ENCODE measurements at regions not wholly inside any gene's neighbourhood (a gene's known extent, or its start where the extent isn't known, plus 50 kb on each side); places are given as distances from the start of the nearest gene placed in this dataset.

DNA sequence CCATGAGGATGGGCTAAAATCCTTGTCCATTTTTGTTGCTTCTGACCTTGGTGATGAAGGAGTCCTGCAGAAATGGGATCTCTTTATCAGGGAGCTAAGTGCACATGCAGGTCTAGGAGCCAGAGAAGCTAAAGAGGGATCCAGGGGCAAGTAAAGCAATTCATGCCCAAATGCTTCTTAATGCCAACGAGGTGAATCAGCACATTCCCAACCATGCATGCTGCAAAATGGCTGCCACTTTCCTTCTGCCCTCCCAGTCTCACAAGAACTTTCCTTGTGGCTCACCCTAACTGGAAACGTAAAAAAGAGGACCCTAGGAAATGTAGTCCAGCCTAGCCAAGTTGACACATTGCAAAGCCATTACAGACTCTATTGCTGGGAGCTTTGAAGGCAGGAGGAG, 298.4 kb downstream of the MAFB start:
- Histone ChIP-seq H3K4me1 (ENCODE audit: control insufficient read depth, insufficient read depth, low read length) (no peaks in the 10 kb centered on the region), H3K4me3 (ENCODE audit: low read depth, low read length) (no peak overlapping the region), H3K27ac (ENCODE audit: extremely low read depth, low read depth, low read length) (no peak overlapping the region), H3K9me3 (ENCODE audit: control insufficient read depth, insufficient read depth, low read depth, low read length) (no peaks in the 10 kb centered on the region), H3K36me3 (ENCODE audit: control insufficient read depth in 2 of 2, insufficient read depth in 1 of 2, low read length in 2 of 2) (no peaks in the 10 kb centered on the region)
- ChIA-PET POLR2A (no interaction called here), CTCF (no interaction called here)
- no peak for TF ChIP-seq SP3 (tag by site-specific recombination; IDR thresholded peaks at IDR 0.05)
- TF ChIP-seq PRDM1 (tag by site-specific recombination; IDR thresholded peaks at IDR 0.05) = no peak
- TF ChIP-seq TRIM28 (IDR thresholded peaks at IDR 0.05; ENCODE audit: borderline replicate concordance, low read length) = no peak
- TF ChIP-seq EGR2 (tag by site-specific recombination; IDR thresholded peaks at IDR 0.05; ENCODE audit: low read depth) = no peak
- TF ChIP-seq ZNF146 (tag by site-specific recombination; IDR thresholded peaks at IDR 0.05) = no peak
- TF ChIP-seq OSR2 (tag by site-specific recombination; IDR thresholded peaks at IDR 0.05) = no peak
- TF ChIP-seq ZNF501 (tag by site-specific recombination; IDR thresholded peaks at IDR 0.05) = no peak
- TF ChIP-seq ZNF121 (tag by site-specific recombination; IDR thresholded peaks at IDR 0.05) = no peak
- TF ChIP-seq ZNF561 (tag by site-specific recombination; IDR thresholded peaks at IDR 0.05; ENCODE audit: borderline replicate concordance) = no peak
- TF ChIP-seq ZNF138 (tag by site-specific recombination; IDR thresholded peaks at IDR 0.05; ENCODE audit: borderline replicate concordance) = no peak
- no peak for TF ChIP-seq ZSCAN5A (tag by site-specific recombination; IDR thresholded peaks at IDR 0.05)
- TF ChIP-seq ZNF280D (tag by site-specific recombination; IDR thresholded peaks at IDR 0.05) = no peak
- no peak for TF ChIP-seq ZNF48 (tag by site-specific recombination; IDR thresholded peaks at IDR 0.05)

DNA sequence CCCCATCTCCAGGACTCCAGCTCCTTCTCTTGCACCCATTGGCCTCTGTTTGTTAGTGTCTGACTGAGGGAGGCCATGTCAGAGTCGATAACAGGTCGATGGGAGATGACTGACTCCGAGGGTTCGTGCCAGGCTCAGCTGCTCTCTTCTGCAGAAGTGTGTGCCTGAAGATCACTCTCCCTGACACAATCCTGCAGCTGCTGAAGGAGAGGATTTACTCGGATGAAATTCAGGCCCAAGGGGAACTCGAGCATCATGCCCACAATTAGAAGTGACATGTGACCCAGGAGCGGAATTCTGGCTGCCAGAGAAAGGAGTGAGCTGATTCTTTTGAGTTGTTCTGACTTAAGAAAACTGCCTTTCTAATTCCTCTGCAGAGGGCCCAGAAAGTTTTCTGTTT, 318.2 kb downstream of the MAFB start:
- H3K27ac ChIP-seq (ENCODE audit: extremely low read depth, low read depth, low read length) = no peak overlapping the region
- H3K4me1 ChIP-seq (ENCODE audit: control insufficient read depth, insufficient read depth, low read length) = no peaks in the 10 kb centered on the region
- no peak overlapping the region for H3K4me3 ChIP-seq (ENCODE audit: low read depth, low read length)
- ChIA-PET POLR2A (no interaction called here), CTCF (no interaction called here)
- TF ChIP-seq ZNF585B (tag by site-specific recombination; IDR thresholded peaks at IDR 0.05) = no peak
- TF ChIP-seq, protein P1, sequence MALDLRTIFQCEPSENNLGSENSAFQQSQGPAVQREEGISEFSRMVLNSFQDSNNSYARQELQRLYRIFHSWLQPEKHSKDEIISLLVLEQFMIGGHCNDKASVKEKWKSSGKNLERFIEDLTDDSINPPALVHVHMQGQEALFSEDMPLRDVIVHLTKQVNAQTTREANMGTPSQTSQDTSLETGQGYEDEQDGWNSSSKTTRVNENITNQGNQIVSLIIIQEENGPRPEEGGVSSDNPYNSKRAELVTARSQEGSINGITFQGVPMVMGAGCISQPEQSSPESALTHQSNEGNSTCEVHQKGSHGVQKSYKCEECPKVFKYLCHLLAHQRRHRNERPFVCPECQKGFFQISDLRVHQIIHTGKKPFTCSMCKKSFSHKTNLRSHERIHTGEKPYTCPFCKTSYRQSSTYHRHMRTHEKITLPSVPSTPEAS (tag by site-specific recombination; IDR thresholded peaks at IDR 0.05) = no peak
- no peak for TF ChIP-seq SETDB1 (IDR thresholded peaks at IDR 0.05; ENCODE audit: insufficient read length, low read length)
- TF ChIP-seq PRDM1 (tag by site-specific recombination; IDR thresholded peaks at IDR 0.05) = peak; percentile 33; the same call in 1 of the 2 replicates
- TF ChIP-seq YY1 (tag by site-specific recombination; IDR thresholded peaks at IDR 0.05) = no peak
- no peak for TF ChIP-seq BCL6B (tag by site-specific recombination; IDR thresholded peaks at IDR 0.05)
- peaks cover 3% of the 10 kb centered on the region; the same call in 1 of the 2 replicates for H3K9me3 ChIP-seq (ENCODE audit: control insufficient read depth, insufficient read depth, low read depth, low read length)
- no peaks in the 10 kb centered on the region for H3K36me3 ChIP-seq (ENCODE audit: control insufficient read depth in 2 of 2, insufficient read depth in 1 of 2, low read length in 2 of 2)

Measured in HEK293 (cell line).